Endodermal cell (in vitro differentiated cells): ENCODE measurements at regions not wholly inside any gene's neighbourhood (a gene's known extent, or its start where the extent isn't known, plus 50 kb on each side); places are given as distances from the start of the nearest gene placed in this dataset.

Experiments
- DNase-seq: peaks from one replicate; pipeline ENCODE4 v3.0.0-alpha.2; 2017
- H3K27ac ChIP-seq: 2 replicates; pipeline ENCODE4 v1.5.1; 2013; ENCODE audit warnings: mild to moderate bottlenecking, low read depth, low read length, moderate library complexity
- H3K27me3 ChIP-seq: 2 replicates; pipeline ENCODE4 v1.6.1; 2013; ENCODE audit warnings: mild to moderate bottlenecking, low read length, moderate library complexity; ENCODE audit not compliant: insufficient read depth, control insufficient read depth, poor library complexity, severe bottlenecking
- H3K36me3 ChIP-seq: 2 replicates; pipeline ENCODE4 v1.7.0; 2013; ENCODE audit warnings: mild to moderate bottlenecking, low read length, moderate library complexity; ENCODE audit not compliant: control insufficient read depth, insufficient read depth
- H3K4me1 ChIP-seq: one replicate; pipeline ENCODE4 v1.7.0; 2013; ENCODE audit warnings: low read length; ENCODE audit not compliant: control insufficient read depth, insufficient read depth
- H3K4me3 ChIP-seq: 2 replicates; pipeline ENCODE4 v1.5.1; 2013; ENCODE audit warnings: mild to moderate bottlenecking, low read length, moderate library complexity
- H3K9ac ChIP-seq: 2 replicates; pipeline ENCODE4 v1.6.1; 2013; ENCODE audit warnings: mild to moderate bottlenecking, low read length, moderate library complexity; ENCODE audit not compliant: poor library complexity, severe bottlenecking; ENCODE audit errors: extremely low read depth
- H3K9me3 ChIP-seq: 2 replicates; pipeline ENCODE4 v1.6.1; 2013; ENCODE audit warnings: mild to moderate bottlenecking, low read length, moderate library complexity; ENCODE audit not compliant: control insufficient read depth
- H3K27ac Mint-ChIP-seq: 2 replicates; pipeline ENCODE4 v1.8.0; 2020; ENCODE audit warnings: mixed read lengths
- H3K27me3 Mint-ChIP-seq: 2 replicates; pipeline ENCODE4 v1.8.0; 2021; ENCODE audit warnings: mild to moderate bottlenecking, mixed read lengths; ENCODE audit not compliant: insufficient read depth
- H3K36me3 Mint-ChIP-seq: 2 replicates; pipeline ENCODE4 v1.8.0; 2020; ENCODE audit warnings: low read depth, mixed read lengths
- H3K4me1 Mint-ChIP-seq: 2 replicates; pipeline ENCODE4 v1.8.0; 2020; ENCODE audit warnings: mixed read lengths
- H3K4me3 Mint-ChIP-seq: 2 replicates; pipeline ENCODE4 v1.8.0; 2020; ENCODE audit warnings: mild to moderate bottlenecking, moderate library complexity, mixed read lengths
- H3K9me3 Mint-ChIP-seq: 2 replicates; pipeline ENCODE4 v1.8.0; 2020; ENCODE audit warnings: mild to moderate bottlenecking, mixed read lengths
- WGBS, 2 experiments: methylation state at CpG; one replicate each; pipeline versions ENCODE4 v1.1.5 to v1.1.7; 2013; ENCODE audit warnings: missing lambda C conversion rate in 2 of 2, mixed read lengths in 1 of 2; ENCODE audit not compliant: insufficient coverage in 1 of 2, insufficient read length in 1 of 2; 5-methylcytosine and 5-hydroxymethylcytosine counted together
- TF ChIP-seq, protein P1 (sequence below): fragments of 200-600 bp; sonication (generic); conservative IDR thresholded peaks from 2 replicates; pipeline ENCODE4 v1.5.0; 2021; ENCODE audit warnings: antibody characterized with exemption, mild to moderate bottlenecking

DNA sequence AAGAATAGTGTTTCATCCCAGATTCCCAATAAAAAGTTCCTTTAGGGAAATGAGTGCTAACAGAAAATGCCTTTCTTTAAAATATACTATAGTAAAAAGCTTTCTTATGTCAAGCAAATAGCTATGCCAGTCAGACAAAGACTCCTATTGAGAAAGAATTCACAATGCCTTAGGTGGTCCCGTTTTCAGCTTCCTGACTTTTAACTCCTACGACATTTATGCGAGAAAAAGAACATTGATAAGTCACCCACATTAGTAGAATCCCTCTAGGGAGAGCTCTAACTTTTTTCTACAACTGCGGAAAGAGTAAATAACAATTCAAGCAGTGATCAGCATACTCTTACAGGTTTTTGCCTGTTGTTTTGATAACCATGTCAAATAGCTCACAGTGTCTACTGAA lies 750.8 kb upstream of the ACVR2A start:
- Mint-ChIP-seq H3K4me3 (no peak overlapping the region), H3K27ac (no peak overlapping the region), H3K27me3 (no peaks in the 10 kb centered on the region), H3K36me3 (no peaks in the 10 kb centered on the region), H3K9me3 (no peaks in the 10 kb centered on the region), H3K4me1 (peaks cover 20% of the 10 kb centered on the region)
- Histone ChIP-seq H3K4me1 (peaks cover 10% of the 10 kb centered on the region), H3K27me3 (no peaks in the 10 kb centered on the region), H3K9me3 (no peaks in the 10 kb centered on the region), H3K27ac (no peak overlapping the region), H3K9ac (no peak overlapping the region), H3K4me3 (no peak overlapping the region), H3K36me3 (no peaks in the 10 kb centered on the region)
- TF ChIP-seq, protein P1, sequence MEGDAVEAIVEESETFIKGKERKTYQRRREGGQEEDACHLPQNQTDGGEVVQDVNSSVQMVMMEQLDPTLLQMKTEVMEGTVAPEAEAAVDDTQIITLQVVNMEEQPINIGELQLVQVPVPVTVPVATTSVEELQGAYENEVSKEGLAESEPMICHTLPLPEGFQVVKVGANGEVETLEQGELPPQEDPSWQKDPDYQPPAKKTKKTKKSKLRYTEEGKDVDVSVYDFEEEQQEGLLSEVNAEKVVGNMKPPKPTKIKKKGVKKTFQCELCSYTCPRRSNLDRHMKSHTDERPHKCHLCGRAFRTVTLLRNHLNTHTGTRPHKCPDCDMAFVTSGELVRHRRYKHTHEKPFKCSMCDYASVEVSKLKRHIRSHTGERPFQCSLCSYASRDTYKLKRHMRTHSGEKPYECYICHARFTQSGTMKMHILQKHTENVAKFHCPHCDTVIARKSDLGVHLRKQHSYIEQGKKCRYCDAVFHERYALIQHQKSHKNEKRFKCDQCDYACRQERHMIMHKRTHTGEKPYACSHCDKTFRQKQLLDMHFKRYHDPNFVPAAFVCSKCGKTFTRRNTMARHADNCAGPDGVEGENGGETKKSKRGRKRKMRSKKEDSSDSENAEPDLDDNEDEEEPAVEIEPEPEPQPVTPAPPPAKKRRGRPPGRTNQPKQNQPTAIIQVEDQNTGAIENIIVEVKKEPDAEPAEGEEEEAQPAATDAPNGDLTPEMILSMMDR = no peak
- WGBS, 2 experiments = 16 to 22% methylated on average over 4 of the region's 4 CpGs
- DNase-seq = no peak

DNA sequence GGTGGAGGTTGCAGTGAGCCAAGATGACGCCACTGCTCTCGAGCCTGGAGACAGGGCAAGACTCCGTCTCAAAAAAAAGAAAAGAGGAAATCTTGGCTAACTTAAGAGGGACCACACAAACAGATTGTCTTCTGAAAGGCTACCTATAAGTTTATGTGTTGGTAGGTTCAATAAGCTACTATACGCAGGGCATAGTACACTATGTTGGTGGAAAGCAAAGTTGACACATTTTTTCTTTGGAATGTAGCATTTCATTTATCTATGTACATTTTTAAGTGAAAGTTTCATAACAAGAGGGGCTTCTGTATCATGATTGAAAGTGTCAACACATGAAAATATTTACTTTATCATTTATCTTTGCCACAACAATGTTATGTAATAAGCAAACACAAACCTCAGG lies 752.6 kb upstream of the ACVR2A start:
- Histone ChIP-seq H3K4me3 (no peak overlapping the region), H3K36me3 (no peaks in the 10 kb centered on the region), H3K27me3 (no peaks in the 10 kb centered on the region), H3K27ac (no peak overlapping the region), H3K9ac (no peak overlapping the region), H3K9me3 (no peaks in the 10 kb centered on the region), H3K4me1 (peaks cover 10% of the 10 kb centered on the region)
- Mint-ChIP-seq H3K27ac (no peak overlapping the region), H3K27me3 (no peaks in the 10 kb centered on the region), H3K4me3 (no peak overlapping the region), H3K4me1 (peaks cover 20% of the 10 kb centered on the region), H3K9me3 (no peaks in the 10 kb centered on the region), H3K36me3 (no peaks in the 10 kb centered on the region)
- WGBS, 2 experiments = 91 to 94% methylated on average over 4 of the region's 4 CpGs
- no peak for DNase-seq
- TF ChIP-seq, protein P1 = no peak

DNA sequence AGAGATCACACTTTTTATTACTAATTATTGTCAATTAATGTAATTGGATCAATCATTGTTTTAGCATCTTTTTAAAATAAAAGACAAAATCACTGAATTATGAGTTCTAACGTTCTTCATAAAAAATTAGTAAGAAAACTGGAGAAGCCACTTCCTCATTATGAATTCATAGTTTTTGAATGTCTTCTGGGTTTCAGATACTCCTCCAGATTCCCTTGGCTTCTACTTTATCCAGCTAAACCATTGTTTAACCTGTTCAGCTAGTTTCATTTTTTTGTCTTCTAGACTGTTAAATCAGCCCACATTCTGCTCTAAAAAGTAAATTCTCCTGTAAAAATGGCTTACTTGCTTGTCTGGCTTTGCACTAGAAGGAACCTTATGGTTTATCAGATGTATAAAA lies 753.4 kb upstream of the ACVR2A start:
- Histone ChIP-seq H3K4me3 (no peak overlapping the region), H3K27me3 (no peaks in the 10 kb centered on the region), H3K36me3 (no peaks in the 10 kb centered on the region), H3K9ac (no peak overlapping the region), H3K4me1 (peaks cover 10% of the 10 kb centered on the region), H3K27ac (no peak overlapping the region), H3K9me3 (no peaks in the 10 kb centered on the region)
- peaks cover 20% of the 10 kb centered on the region for H3K4me1 Mint-ChIP-seq
- H3K27me3 Mint-ChIP-seq = no peaks in the 10 kb centered on the region
- TF ChIP-seq, protein P1 = no peak
- H3K27ac Mint-ChIP-seq = no peak overlapping the region
- H3K36me3 Mint-ChIP-seq = no peaks in the 10 kb centered on the region
- H3K9me3 Mint-ChIP-seq = no peaks in the 10 kb centered on the region
- WGBS, 2 experiments = 0% methylated on average over 1 of the region's 1 CpG; no CpG with 5 or more reads in 1 of the 2 experiments
- DNase-seq = no peak
- H3K4me3 Mint-ChIP-seq = no peak overlapping the region
